ENCODE measurements at regions not wholly inside any gene's neighbourhood (a gene's known extent, or its start where the extent isn't known, plus 50 kb on each side); places are given as distances from the start of the nearest gene placed in this dataset.
"Not testable (repeated sequence)": the region's sequence is repeated elsewhere in the genome, so short reads cannot be mapped to it uniquely, and the experiment has no call there.

DNA sequence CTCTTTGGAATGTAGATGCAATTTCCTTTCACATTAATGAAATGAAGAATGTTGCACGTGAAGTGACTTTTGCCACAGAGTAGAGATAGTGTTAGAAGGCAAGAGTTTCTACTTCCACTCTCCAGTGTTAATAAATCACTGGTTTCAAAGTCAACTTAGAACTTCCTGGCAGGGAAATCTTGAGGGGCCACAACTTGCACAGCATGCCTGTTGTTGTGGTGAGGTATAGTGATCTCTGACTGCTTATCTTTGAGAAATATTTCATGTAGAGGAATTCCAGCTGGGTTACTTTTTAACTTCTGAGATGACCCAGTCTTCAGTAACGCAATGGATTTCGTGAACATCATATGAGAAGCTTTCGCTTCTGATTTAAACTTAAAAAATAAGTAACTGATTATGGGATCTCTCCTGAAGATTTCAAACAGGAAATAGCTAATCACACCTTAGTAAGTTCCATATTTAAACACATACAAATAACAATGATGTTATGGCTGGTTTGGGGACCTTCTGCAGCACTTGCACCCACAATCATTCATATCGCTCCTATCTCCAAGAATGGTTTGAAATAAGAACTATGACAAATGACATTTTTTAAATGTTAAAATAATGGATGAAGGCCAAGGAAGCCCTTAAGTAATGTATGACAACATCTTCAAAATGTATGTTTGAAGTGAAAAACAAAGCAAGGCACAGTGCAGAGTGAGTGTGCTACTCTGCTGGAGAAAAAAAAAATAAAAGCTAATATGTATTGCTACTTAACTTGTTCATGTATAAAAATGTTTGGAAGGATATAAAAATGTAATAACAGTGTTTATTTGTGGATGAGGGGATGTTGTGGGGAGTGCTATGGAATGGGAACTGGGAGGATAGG lies 726.5 kb upstream of the NECTIN3 start:
- no peaks in the 10 kb centered on the region for H3K9me3 ChIP-seq (ENCODE audit: control insufficient read depth, low read length, poor library complexity, severe bottlenecking)
- Mint-ChIP-seq H3K4me1 (no peaks in the 10 kb centered on the region), H3K4me3 (no peak overlapping the region), H3K27ac (no peak overlapping the region), H3K36me3 (ENCODE audit: low read depth) (no peaks in the 10 kb centered on the region), H3K27me3 (peaks cover 5% of the 10 kb centered on the region)
- ATAC-seq (no peak), DNase-seq (no peak)

DNA sequence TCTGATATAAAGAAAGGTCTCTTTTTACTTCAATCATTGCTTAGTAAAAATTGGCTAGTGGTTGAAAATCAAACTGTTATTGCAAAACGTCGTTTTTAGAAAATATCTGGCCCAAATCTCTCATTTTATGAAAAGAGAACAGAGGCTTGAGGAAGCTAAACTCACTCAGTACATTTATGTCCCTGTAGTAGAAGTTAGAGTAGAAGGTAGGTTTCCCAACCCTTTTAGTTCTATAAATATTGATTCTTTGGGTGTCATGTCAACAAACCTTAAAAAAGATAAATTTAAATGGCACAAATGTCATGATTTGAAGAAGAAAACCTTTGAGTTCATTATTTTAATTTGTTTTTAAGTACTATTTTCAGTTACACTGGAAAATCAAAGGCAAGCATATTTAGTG lies 722.3 kb upstream of the NECTIN3 start:
- H3K27me3 Mint-ChIP-seq, result no peaks in the 10 kb centered on the region
- no peak overlapping the region for H3K4me3 Mint-ChIP-seq
- no peaks in the 10 kb centered on the region for H3K4me1 Mint-ChIP-seq
- no peaks in the 10 kb centered on the region for H3K9me3 ChIP-seq (ENCODE audit: control insufficient read depth, low read length, poor library complexity, severe bottlenecking)
- DNase-seq (no peak), ATAC-seq (no peak)
- H3K36me3 Mint-ChIP-seq (ENCODE audit: low read depth), result no peaks in the 10 kb centered on the region
- no peak overlapping the region for H3K27ac Mint-ChIP-seq

DNA sequence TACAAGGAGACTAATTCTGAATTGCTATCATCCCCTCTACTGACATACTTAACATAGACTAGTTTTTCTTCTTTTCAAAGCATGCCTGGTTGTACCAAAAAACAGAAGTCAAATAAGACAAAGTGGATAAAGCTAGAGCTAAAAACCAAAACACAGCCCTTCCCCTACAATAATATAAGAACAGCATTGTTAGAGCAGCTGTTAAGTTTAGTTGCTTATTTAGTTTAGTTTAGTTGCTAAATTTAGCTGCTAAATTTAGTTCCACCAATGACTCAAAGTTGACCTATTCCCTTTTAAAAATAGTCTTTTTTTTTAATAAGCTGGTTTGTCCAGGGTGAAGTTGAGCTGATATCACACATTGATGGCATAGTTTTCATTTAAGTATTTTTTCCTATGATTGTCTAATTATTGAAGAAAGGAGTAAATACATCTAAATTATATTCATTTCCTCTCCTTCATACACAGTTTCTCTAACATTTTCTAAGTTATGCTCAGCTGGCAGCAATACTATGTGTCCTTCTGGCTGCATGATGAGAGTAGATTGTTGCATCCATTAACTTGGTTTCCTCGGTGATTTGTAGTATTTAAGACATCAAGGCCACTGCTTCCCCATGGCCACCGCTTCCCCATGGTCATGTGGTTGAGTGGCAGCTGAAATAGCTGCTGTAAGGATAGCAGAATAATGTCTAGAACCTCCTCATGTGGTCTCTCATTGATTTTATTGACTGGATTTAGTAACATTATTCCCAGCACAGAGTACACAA lies 718.6 kb upstream of the NECTIN3 start:
- Mint-ChIP-seq H3K36me3 (ENCODE audit: low read depth) (no peaks in the 10 kb centered on the region), H3K27me3 (no peaks in the 10 kb centered on the region)

DNA sequence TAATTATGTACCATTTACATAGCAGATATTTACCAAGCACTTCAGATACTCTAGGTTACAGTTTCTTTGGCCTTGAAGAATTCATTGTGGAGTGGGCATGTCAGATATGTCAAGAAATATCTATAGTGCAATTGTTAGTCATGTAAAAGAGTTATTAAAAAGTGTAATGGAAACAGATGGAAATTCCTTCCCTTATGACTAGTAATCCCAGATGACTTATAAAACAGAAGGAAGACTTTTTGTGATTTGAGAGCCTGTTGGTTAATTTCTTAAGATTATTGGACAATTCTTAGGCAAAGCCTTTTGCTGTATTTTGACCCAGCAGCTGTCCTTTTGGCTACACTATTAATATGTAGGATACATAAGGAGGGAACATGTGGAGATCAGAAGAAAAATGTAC lies 708.9 kb upstream of the NECTIN3 start:
- no peak overlapping the region for H3K27ac Mint-ChIP-seq
- H3K9me3 ChIP-seq (ENCODE audit: control insufficient read depth, low read length, poor library complexity, severe bottlenecking), result no peaks in the 10 kb centered on the region
- ATAC-seq (no peak), DNase-seq (no peak)
- no peaks in the 10 kb centered on the region for H3K36me3 Mint-ChIP-seq (ENCODE audit: low read depth)
- no peaks in the 10 kb centered on the region for H3K27me3 Mint-ChIP-seq
- no peaks in the 10 kb centered on the region for H3K4me1 Mint-ChIP-seq
- H3K4me3 Mint-ChIP-seq, result no peak overlapping the region

More for the DNA sequence above, 718.6 kb upstream of the NECTIN3 start:
- H3K9me3 ChIP-seq (ENCODE audit: control insufficient read depth, low read length, poor library complexity, severe bottlenecking), result no peaks in the 10 kb centered on the region
- no peak overlapping the region for H3K27ac Mint-ChIP-seq
- DNase-seq (no peak), ATAC-seq (no peak)
- no peak overlapping the region for H3K4me3 Mint-ChIP-seq
- no peaks in the 10 kb centered on the region for H3K4me1 Mint-ChIP-seq

- H3K27me3 Mint-ChIP-seq; H3K4me1 Mint-ChIP-seq; H3K4me3 Mint-ChIP-seq; DNase-seq; ATAC-seq; H3K9me3 ChIP-seq (ENCODE audit: control insufficient read depth, low read length, poor library complexity, severe bottlenecking); H3K36me3 Mint-ChIP-seq (ENCODE audit: low read depth); H3K27ac Mint-ChIP-seq: not testable (repeated sequence)
Measured at GRCh38 chr3:110367289-110367688, 704.3 kb upstream of the NECTIN3 start.

- DNase-seq (no peak), ATAC-seq (no peak)
- Mint-ChIP-seq H3K27me3 (no peaks in the 10 kb centered on the region), H3K4me3 (no peak overlapping the region), H3K27ac (no peak overlapping the region), H3K36me3 (ENCODE audit: low read depth) (no peaks in the 10 kb centered on the region), H3K4me1 (no peaks in the 10 kb centered on the region)
- no peaks in the 10 kb centered on the region for H3K9me3 ChIP-seq (ENCODE audit: control insufficient read depth, low read length, poor library complexity, severe bottlenecking)
Measured at GRCh38 chr3:110375751-110376518, 695.7 kb upstream of the NECTIN3 start.

GRCh38 chr3:110378481-110378880 lies 693.1 kb upstream of the NECTIN3 start:
- DNase-seq, result no peak
- no peak overlapping the region for H3K4me3 Mint-ChIP-seq
- H3K27me3 Mint-ChIP-seq, result no peaks in the 10 kb centered on the region
- H3K4me1 Mint-ChIP-seq, result no peaks in the 10 kb centered on the region
- no peak for ATAC-seq
- H3K27ac Mint-ChIP-seq, result no peak overlapping the region
- no peaks in the 10 kb centered on the region for H3K9me3 ChIP-seq (ENCODE audit: control insufficient read depth, low read length, poor library complexity, severe bottlenecking)
- H3K36me3 Mint-ChIP-seq (ENCODE audit: low read depth), result no peaks in the 10 kb centered on the region

GRCh38 chr3:110381992-110382391 lies 689.6 kb upstream of the NECTIN3 start:
- no peak for ATAC-seq
- Mint-ChIP-seq H3K4me1 (no peaks in the 10 kb centered on the region), H3K27me3 (no peaks in the 10 kb centered on the region), H3K4me3 (no peak overlapping the region), H3K27ac (no peak overlapping the region), H3K36me3 (ENCODE audit: low read depth) (no peaks in the 10 kb centered on the region)
- DNase-seq, result no peak
- no peaks in the 10 kb centered on the region for H3K9me3 ChIP-seq (ENCODE audit: control insufficient read depth, low read length, poor library complexity, severe bottlenecking)

DNA sequence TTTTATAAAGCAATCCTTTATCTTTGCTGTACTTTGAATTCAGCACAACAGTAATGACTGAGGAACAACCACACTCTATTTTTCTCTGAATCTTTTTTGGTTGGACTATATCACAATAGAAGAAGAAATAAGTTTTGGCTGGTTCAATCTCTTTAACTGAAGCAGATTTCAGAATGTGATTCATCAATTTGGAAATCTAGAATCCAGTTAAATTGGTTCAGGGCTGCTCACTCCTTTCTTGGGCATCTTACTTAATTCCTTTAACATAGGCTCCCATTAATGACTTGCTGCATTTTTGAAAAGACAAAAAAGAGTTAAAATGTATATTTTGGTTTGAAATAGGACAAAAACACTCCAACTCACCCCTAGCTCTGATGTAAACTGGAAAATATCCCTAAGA lies 688.3 kb upstream of the NECTIN3 start:
- Mint-ChIP-seq H3K4me3 (no peak overlapping the region), H3K36me3 (ENCODE audit: low read depth) (no peaks in the 10 kb centered on the region), H3K27ac (no peak overlapping the region), H3K27me3 (no peaks in the 10 kb centered on the region), H3K4me1 (no peaks in the 10 kb centered on the region)
- ATAC-seq (no peak), DNase-seq (no peak)
- no peaks in the 10 kb centered on the region for H3K9me3 ChIP-seq (ENCODE audit: control insufficient read depth, low read length, poor library complexity, severe bottlenecking)

- ATAC-seq (no peak), DNase-seq (no peak)
- Mint-ChIP-seq H3K4me1 (no peaks in the 10 kb centered on the region), H3K36me3 (ENCODE audit: low read depth) (no peaks in the 10 kb centered on the region), H3K4me3 (no peak overlapping the region), H3K27ac (no peak overlapping the region), H3K27me3 (no peaks in the 10 kb centered on the region)
- H3K9me3 ChIP-seq (ENCODE audit: control insufficient read depth, low read length, poor library complexity, severe bottlenecking), result no peaks in the 10 kb centered on the region
Measured at GRCh38 chr3:110384601-110385000, 687.0 kb upstream of the NECTIN3 start.

- DNase-seq, result no peak
- Mint-ChIP-seq H3K27me3 (no peaks in the 10 kb centered on the region), H3K27ac (no peak overlapping the region), H3K4me3 (no peak overlapping the region), H3K36me3 (ENCODE audit: low read depth) (no peaks in the 10 kb centered on the region), H3K4me1 (no peaks in the 10 kb centered on the region)
- ATAC-seq, result no peak
- H3K9me3 ChIP-seq (ENCODE audit: control insufficient read depth, low read length, poor library complexity, severe bottlenecking), result no peaks in the 10 kb centered on the region
Measured at GRCh38 chr3:110389005-110389404, 682.6 kb upstream of the NECTIN3 start.

DNA sequence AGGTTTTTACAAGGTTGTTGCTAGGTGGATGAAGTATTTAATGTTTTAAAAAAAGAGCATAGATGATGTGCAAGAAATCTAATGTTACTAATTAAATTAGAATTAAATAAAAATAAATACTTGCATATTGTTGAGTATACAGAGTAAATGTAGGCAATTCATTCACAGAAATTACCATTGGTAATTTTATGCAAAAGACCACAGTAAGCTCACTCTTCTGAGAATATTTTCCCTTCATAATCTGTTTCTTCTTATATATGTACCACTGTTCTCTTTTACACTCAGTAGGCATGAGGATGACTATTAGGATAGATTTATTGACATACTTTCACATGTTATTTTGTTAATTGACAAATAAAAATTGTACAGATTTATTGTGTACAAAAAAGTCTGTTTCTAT lies 681.2 kb upstream of the NECTIN3 start:
- H3K36me3 Mint-ChIP-seq (ENCODE audit: low read depth), result no peaks in the 10 kb centered on the region

GRCh38 chr3:110391042-110391441 lies 680.6 kb upstream of the NECTIN3 start:
- ATAC-seq, result no peak
- no peaks in the 10 kb centered on the region for H3K9me3 ChIP-seq (ENCODE audit: control insufficient read depth, low read length, poor library complexity, severe bottlenecking)
- no peak overlapping the region for H3K27ac Mint-ChIP-seq
- DNase-seq, result no peak
- no peak overlapping the region for H3K4me3 Mint-ChIP-seq
- no peaks in the 10 kb centered on the region for H3K4me1 Mint-ChIP-seq
- no peaks in the 10 kb centered on the region for H3K27me3 Mint-ChIP-seq
- no peaks in the 10 kb centered on the region for H3K36me3 Mint-ChIP-seq (ENCODE audit: low read depth)

More for the DNA sequence above, 681.2 kb upstream of the NECTIN3 start:
- Mint-ChIP-seq H3K4me3 (no peak overlapping the region), H3K27me3 (no peaks in the 10 kb centered on the region), H3K27ac (no peak overlapping the region), H3K4me1 (no peaks in the 10 kb centered on the region)
- H3K9me3 ChIP-seq (ENCODE audit: control insufficient read depth, low read length, poor library complexity, severe bottlenecking), result no peaks in the 10 kb centered on the region
- DNase-seq (no peak), ATAC-seq (no peak)

Data from T-helper 17 cell (primary cell).